HEK293 (cell line): ENCODE measurements at regions not wholly inside any gene's neighbourhood (a gene's known extent, or its start where the extent isn't known, plus 50 kb on each side); places are given as distances from the start of the nearest gene placed in this dataset.

Experiments
- CTCF ChIA-PET: fragments of 350-600 bp; formaldehyde crosslinking; extraction: SDS; loops from one replicate; lab custom pipeline; 2021; ENCODE audit warnings: antibody characterized with exemption; lab: Yijun Ruan, JAX
- POLR2A ChIA-PET: fragments of 300-600 bp; formaldehyde crosslinking; extraction: SDS; loops from one replicate; lab custom pipeline; 2020; ENCODE audit warnings: antibody characterized with exemption, inconsistent platforms; lab: Yijun Ruan, JAX
- H3K27ac ChIP-seq: fragments of 200-500 bp; sonication (Bioruptor generic); 2 replicates; pipeline ENCODE4 v1.5.1; 2014; ENCODE audit warnings: low read depth, low read length, control low read depth, inconsistent platforms; ENCODE audit errors: extremely low read depth
- H3K36me3 ChIP-seq, 2 experiments: fragments of 200-500 bp in 1 of 2; sonication (Bioruptor generic) in 1 of 2; 1 replicate in 1 of 2; 2 replicates in 1 of 2; pipeline ENCODE4 v1.5.1; 2014 to 2017; ENCODE audit warnings: inconsistent platforms in 2 of 2, low read length in 2 of 2; ENCODE audit not compliant: control insufficient read depth in 2 of 2, insufficient read depth in 1 of 2
- H3K4me1 ChIP-seq: fragments of 200-500 bp; sonication (Bioruptor generic); 2 replicates; pipeline ENCODE4 v1.5.1; 2014; ENCODE audit warnings: mild to moderate bottlenecking, low read length, inconsistent platforms; ENCODE audit not compliant: control insufficient read depth, insufficient read depth
- H3K4me3 ChIP-seq: 2 replicates; pipeline ENCODE4 v1.5.1; 2011; ENCODE audit warnings: low read depth, mild to moderate bottlenecking, control low read depth, low read length, moderate library complexity
- H3K9me3 ChIP-seq: fragments of 200-500 bp; sonication (Bioruptor generic); 2 replicates; pipeline ENCODE4 v1.5.1; 2014; ENCODE audit warnings: low read depth, low read length, inconsistent platforms; ENCODE audit not compliant: control insufficient read depth, insufficient read depth
- KLF1 ChIP-seq: fragments of 450-650 bp; formaldehyde crosslinking; IDR thresholded peaks from 2 replicates; pipeline ENCODE4 v1.5.1; 2016; ENCODE audit warnings: missing biosample characterization, missing genetic modification characterization
- KLF8 ChIP-seq: fragments of 450-650 bp; formaldehyde crosslinking; IDR thresholded peaks from 2 replicates; pipeline ENCODE4 v1.5.1; 2016; ENCODE audit warnings: missing biosample characterization, missing genetic modification characterization
- MEIS1 ChIP-seq: sonication (generic); formaldehyde crosslinking; IDR thresholded peaks from 2 replicates; pipeline ENCODE4 v1.8.1; 2022; ENCODE audit warnings: missing genetic modification reagents, mild to moderate bottlenecking, borderline replicate concordance
- PRDM1 ChIP-seq: fragments of 450-650 bp; formaldehyde crosslinking; IDR thresholded peaks from 2 replicates; pipeline ENCODE4; 2016; ENCODE audit warnings: missing biosample characterization, missing genetic modification characterization
- SALL2 ChIP-seq: fragments of 450-650 bp; formaldehyde crosslinking; IDR thresholded peaks from 2 replicates; pipeline ENCODE4 v1.5.0; 2017; ENCODE audit warnings: missing biosample characterization, mild to moderate bottlenecking, missing genetic modification characterization, borderline replicate concordance
- SCRT1 ChIP-seq: fragments of 450-650 bp; formaldehyde crosslinking; IDR thresholded peaks from 2 replicates; pipeline ENCODE4 v1.5.1; 2016; ENCODE audit warnings: missing biosample characterization, missing genetic modification characterization, borderline replicate concordance
- SCRT2 ChIP-seq: fragments of 450-650 bp; formaldehyde crosslinking; IDR thresholded peaks from 2 replicates; pipeline ENCODE4 v1.5.1; 2016; ENCODE audit warnings: missing biosample characterization, missing genetic modification characterization
- SP7 ChIP-seq: fragments of 450-650 bp; formaldehyde crosslinking; IDR thresholded peaks from 2 replicates; pipeline ENCODE4 v1.5.1; 2016; ENCODE audit warnings: missing biosample characterization, missing genetic modification characterization
- ZFHX2 ChIP-seq: fragments of 450-650 bp; formaldehyde crosslinking; conservative IDR thresholded peaks from 2 replicates; pipeline ENCODE4 v1.5.1; 2016; ENCODE audit warnings: missing biosample characterization, missing genetic modification characterization
- ZNF133 ChIP-seq: fragments of 450-650 bp; formaldehyde crosslinking; IDR thresholded peaks from 2 replicates; pipeline ENCODE4 v1.5.1; 2016; ENCODE audit warnings: missing biosample characterization, missing genetic modification characterization
- ZNF155 ChIP-seq: fragments of 450-650 bp; formaldehyde crosslinking; IDR thresholded peaks from 2 replicates; pipeline ENCODE4 v1.5.1; 2016; ENCODE audit warnings: missing biosample characterization, missing genetic modification characterization
- ZNF157 ChIP-seq: fragments of 450-650 bp; formaldehyde crosslinking; IDR thresholded peaks from 2 replicates; pipeline ENCODE4 v1.5.1; 2016; ENCODE audit warnings: missing biosample characterization, missing genetic modification characterization
- ZNF202 ChIP-seq: fragments of 450-650 bp; formaldehyde crosslinking; IDR thresholded peaks from 2 replicates; pipeline ENCODE4 v1.5.1; 2016; ENCODE audit warnings: missing biosample characterization, missing genetic modification characterization, borderline replicate concordance
- ZNF26 ChIP-seq: fragments of 450-650 bp; formaldehyde crosslinking; IDR thresholded peaks from 2 replicates; pipeline ENCODE4 v1.5.1; 2016; ENCODE audit warnings: missing biosample characterization, missing genetic modification characterization
- ZNF398 ChIP-seq: fragments of 450-650 bp; formaldehyde crosslinking; IDR thresholded peaks from 2 replicates; pipeline ENCODE4 v1.5.1; 2017; ENCODE audit warnings: missing biosample characterization, missing genetic modification characterization
- ZNF426 ChIP-seq: fragments of 450-650 bp; formaldehyde crosslinking; IDR thresholded peaks from 2 replicates; pipeline ENCODE4 v1.5.1; 2017; ENCODE audit warnings: missing biosample characterization, missing genetic modification characterization, mild to moderate bottlenecking, inconsistent platforms, moderate library complexity
- ZNF501 ChIP-seq: fragments of 450-650 bp; formaldehyde crosslinking; IDR thresholded peaks from 2 replicates; pipeline ENCODE4 v1.5.1; 2016; ENCODE audit warnings: missing biosample characterization, missing genetic modification characterization
- ZNF521 ChIP-seq: fragments of 450-650 bp; formaldehyde crosslinking; IDR thresholded peaks from 2 replicates; pipeline ENCODE4 v1.5.1; 2017; ENCODE audit warnings: missing biosample characterization, mild to moderate bottlenecking, missing genetic modification characterization
- ZNF530 ChIP-seq: fragments of 450-650 bp; formaldehyde crosslinking; IDR thresholded peaks from 2 replicates; pipeline ENCODE4 v1.5.1; 2016; ENCODE audit warnings: low read depth, missing biosample characterization, missing genetic modification characterization
- ZNF544 ChIP-seq: fragments of 450-650 bp; formaldehyde crosslinking; IDR thresholded peaks from 2 replicates; pipeline ENCODE4 v1.5.0; 2017; ENCODE audit warnings: missing biosample characterization, missing genetic modification characterization
- ZNF558 ChIP-seq: fragments of 450-650 bp; formaldehyde crosslinking; IDR thresholded peaks from 2 replicates; pipeline ENCODE4 v1.5.1; 2016; ENCODE audit warnings: missing biosample characterization, missing genetic modification characterization
- ZNF600 ChIP-seq: fragments of 450-650 bp; formaldehyde crosslinking; IDR thresholded peaks from 2 replicates; pipeline ENCODE4 v1.5.1; 2016; ENCODE audit warnings: missing biosample characterization, missing genetic modification characterization
- ZNF621 ChIP-seq: fragments of 450-650 bp; formaldehyde crosslinking; IDR thresholded peaks from 2 replicates; pipeline ENCODE4 v1.5.1; 2017; ENCODE audit warnings: missing biosample characterization, missing genetic modification characterization
- ZNF664 ChIP-seq: fragments of 450-650 bp; formaldehyde crosslinking; IDR thresholded peaks from 2 replicates; pipeline ENCODE4 v1.5.1; 2016; ENCODE audit warnings: missing biosample characterization, missing genetic modification characterization
- ZNF677 ChIP-seq: fragments of 450-650 bp; IDR thresholded peaks from 2 replicates; pipeline ENCODE4 v1.5.0; 2018; ENCODE audit warnings: missing biosample characterization, mild to moderate bottlenecking, missing genetic modification characterization, moderate library complexity
- ZNF701 ChIP-seq: fragments of 450-650 bp; formaldehyde crosslinking; IDR thresholded peaks from 2 replicates; pipeline ENCODE4 v1.5.1; 2016; ENCODE audit warnings: missing biosample characterization, missing genetic modification characterization
- ZNF76 ChIP-seq: fragments of 450-650 bp; formaldehyde crosslinking; IDR thresholded peaks from 2 replicates; pipeline ENCODE4; 2016; ENCODE audit warnings: low read depth, missing biosample characterization, missing genetic modification characterization, borderline replicate concordance
- ZNF785 ChIP-seq: fragments of 450-650 bp; formaldehyde crosslinking; IDR thresholded peaks from 2 replicates; pipeline ENCODE4 v1.5.1; 2016; ENCODE audit warnings: missing biosample characterization, missing genetic modification characterization
- ZNF792 ChIP-seq: fragments of 450-650 bp; formaldehyde crosslinking; IDR thresholded peaks from 2 replicates; pipeline ENCODE4 v1.5.1; 2016; ENCODE audit warnings: missing biosample characterization, missing genetic modification characterization
- TF ChIP-seq, protein P1 (sequence below): fragments of 450-650 bp; formaldehyde crosslinking; optimal IDR thresholded peaks from 2 replicates; pipeline ENCODE3; 2016; ENCODE audit warnings: missing biosample characterization, mild to moderate bottlenecking, missing genetic modification characterization

DNA sequence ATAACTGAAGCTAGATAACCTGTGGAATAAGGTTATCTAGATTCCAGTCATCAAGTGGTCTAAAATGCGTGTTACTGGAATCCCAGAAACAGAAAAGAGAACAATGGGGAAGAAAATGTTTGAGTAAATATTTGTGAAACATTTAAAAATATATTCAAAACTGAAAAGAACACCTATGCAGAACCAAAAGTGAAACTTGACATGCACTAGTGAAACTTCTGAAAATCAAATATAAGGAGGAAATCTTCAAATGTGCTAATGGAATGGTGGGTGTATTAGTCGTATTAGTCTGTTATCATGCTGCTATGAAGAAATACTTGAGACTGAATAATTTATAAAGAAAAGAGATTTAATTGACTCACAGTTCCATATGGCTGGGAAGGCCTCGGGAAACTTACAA is 512.4 kb upstream of the KLHL4 start:
- Histone ChIP-seq H3K4me1 (no peaks in the 10 kb centered on the region), H3K36me3 (no peaks in the 10 kb centered on the region), H3K4me3 (no peak overlapping the region), H3K9me3 (no peaks in the 10 kb centered on the region; the same call in 1 of the 2 replicates), H3K27ac (no peak overlapping the region)
- TF ChIP-seq MEIS1 (CRISPR knock-in tag) (no peak), ZNF664 (no peak), KLF8 (tag by site-specific recombination) (no peak), ZNF530 (tag by site-specific recombination) (no peak), SP7 (tag by site-specific recombination) (no peak), ZNF155 (tag by site-specific recombination) (no peak), SCRT1 (tag by site-specific recombination) (no peak), ZNF501 (tag by site-specific recombination) (no peak), ZNF26 (tag by site-specific recombination) (no peak), KLF1 (no peak), ZNF558 (tag by site-specific recombination) (no peak), SALL2 (no peak), PRDM1 (tag by site-specific recombination) (no peak), ZNF133 (tag by site-specific recombination) (no peak)
- TF ChIP-seq, protein P1, sequence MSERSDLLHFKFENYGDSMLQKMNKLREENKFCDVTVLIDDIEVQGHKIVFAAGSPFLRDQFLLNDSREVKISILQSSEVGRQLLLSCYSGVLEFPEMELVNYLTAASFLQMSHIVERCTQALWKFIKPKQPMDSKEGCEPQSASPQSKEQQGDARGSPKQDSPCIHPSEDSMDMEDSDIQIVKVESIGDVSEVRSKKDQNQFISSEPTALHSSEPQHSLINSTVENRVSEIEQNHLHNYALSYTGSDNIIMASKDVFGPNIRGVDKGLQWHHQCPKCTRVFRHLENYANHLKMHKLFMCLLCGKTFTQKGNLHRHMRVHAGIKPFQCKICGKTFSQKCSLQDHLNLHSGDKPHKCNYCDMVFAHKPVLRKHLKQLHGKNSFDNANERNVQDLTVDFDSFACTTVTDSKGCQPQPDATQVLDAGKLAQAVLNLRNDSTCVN = no peak
- POLR2A ChIA-PET = no interaction called here
- CTCF ChIA-PET = no interaction called here

- Histone ChIP-seq H3K36me3 (no peaks in the 10 kb centered on the region), H3K27ac (no peak overlapping the region), H3K9me3 (no peaks in the 10 kb centered on the region; the same call in 1 of the 2 replicates), H3K4me1 (no peaks in the 10 kb centered on the region), H3K4me3 (no peak overlapping the region)
- POLR2A ChIA-PET = no interaction called here
- CTCF ChIA-PET = interaction anchor here (0.7 kb wide), 1 partner anchor 10 kb away, joined by 3 read pairs; no protein-coding TSS in a partner anchor
- no peak for TF ChIP-seq ZNF521
- no peak for TF ChIP-seq ZNF785 (tag by site-specific recombination)
- TF ChIP-seq ZNF426 (tag by site-specific recombination) = no peak
- TF ChIP-seq ZNF558 (tag by site-specific recombination) = no peak
- no peak for TF ChIP-seq SCRT2 (tag by site-specific recombination)
These were observed 511.7 kb upstream of the KLHL4 start for GRCh38 chrX:87005885-87006284.

DNA sequence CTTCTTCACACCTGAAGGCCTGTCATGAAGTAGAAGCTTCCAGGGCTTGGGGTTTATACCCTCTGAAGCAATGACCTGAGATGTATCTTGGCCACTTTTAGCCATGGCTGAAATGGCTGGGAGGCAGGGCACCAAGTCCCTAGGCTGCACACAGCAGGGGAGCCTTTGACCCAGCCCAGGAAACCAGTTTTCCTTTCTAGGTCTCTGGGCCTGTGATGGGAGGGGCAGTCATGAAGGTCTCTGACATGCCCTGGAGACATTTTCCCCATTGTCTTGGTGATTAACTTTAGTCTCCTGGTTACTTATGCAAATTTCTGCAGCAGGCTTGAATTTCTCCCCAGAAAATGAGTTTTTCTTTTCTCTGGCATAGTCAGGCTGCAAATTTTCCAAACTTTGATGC is 511.0 kb upstream of the KLHL4 start:
- no peak overlapping the region for H3K27ac ChIP-seq
- CTCF ChIA-PET = interaction anchor here (0.7 kb wide), 1 partner anchor 11 kb away, joined by 3 read pairs; no protein-coding TSS in a partner anchor
- TF ChIP-seq ZNF76 (tag by site-specific recombination) (no peak), ZNF544 (tag by site-specific recombination) (no peak), ZNF530 (tag by site-specific recombination) (no peak), ZFHX2 (tag by site-specific recombination) (no peak), ZNF677 (no peak), ZNF600 (tag by site-specific recombination) (no peak), ZNF157 (tag by site-specific recombination) (no peak), ZNF701 (tag by site-specific recombination) (no peak), ZNF398 (tag by site-specific recombination) (no peak), ZNF202 (tag by site-specific recombination) (no peak), ZNF621 (tag by site-specific recombination) (no peak), ZNF792 (tag by site-specific recombination) (no peak)

More for the DNA sequence above, 511.0 kb upstream of the KLHL4 start:
- Histone ChIP-seq H3K36me3 (no peaks in the 10 kb centered on the region), H3K4me3 (no peak overlapping the region), H3K9me3 (no peaks in the 10 kb centered on the region; the same call in 1 of the 2 replicates), H3K4me1 (no peaks in the 10 kb centered on the region)
- POLR2A ChIA-PET = no interaction called here
